ENCODE measurements at regions not wholly inside any gene's neighbourhood (a gene's known extent, or its start where the extent isn't known, plus 50 kb on each side); places are given as distances from the start of the nearest gene placed in this dataset.

DNA sequence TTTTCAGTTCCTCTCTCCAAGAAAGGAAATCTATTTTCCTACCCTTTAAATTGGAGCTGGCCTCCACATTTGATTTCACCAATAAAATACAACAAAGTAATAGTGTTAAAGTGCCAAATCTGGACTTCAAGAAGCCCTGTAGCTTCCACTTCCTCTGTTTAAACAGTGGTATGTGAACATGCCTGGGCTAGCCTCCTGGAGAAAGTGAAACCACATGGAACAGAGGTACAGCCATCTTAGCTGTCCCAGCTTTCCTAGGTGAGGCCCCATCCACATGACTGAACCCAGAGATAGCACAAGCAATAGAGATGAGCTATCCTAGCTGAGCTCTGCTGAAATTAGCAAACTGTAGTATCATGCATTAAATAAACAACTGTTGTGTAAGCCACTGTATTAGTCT, 131.8 kb upstream of the VCX start:
- no peak for DNase-seq
- H3K9me3 ChIP-seq (ENCODE audit: severe bottlenecking): no peaks in the 10 kb centered on the region
- TF ChIP-seq, protein P1, sequence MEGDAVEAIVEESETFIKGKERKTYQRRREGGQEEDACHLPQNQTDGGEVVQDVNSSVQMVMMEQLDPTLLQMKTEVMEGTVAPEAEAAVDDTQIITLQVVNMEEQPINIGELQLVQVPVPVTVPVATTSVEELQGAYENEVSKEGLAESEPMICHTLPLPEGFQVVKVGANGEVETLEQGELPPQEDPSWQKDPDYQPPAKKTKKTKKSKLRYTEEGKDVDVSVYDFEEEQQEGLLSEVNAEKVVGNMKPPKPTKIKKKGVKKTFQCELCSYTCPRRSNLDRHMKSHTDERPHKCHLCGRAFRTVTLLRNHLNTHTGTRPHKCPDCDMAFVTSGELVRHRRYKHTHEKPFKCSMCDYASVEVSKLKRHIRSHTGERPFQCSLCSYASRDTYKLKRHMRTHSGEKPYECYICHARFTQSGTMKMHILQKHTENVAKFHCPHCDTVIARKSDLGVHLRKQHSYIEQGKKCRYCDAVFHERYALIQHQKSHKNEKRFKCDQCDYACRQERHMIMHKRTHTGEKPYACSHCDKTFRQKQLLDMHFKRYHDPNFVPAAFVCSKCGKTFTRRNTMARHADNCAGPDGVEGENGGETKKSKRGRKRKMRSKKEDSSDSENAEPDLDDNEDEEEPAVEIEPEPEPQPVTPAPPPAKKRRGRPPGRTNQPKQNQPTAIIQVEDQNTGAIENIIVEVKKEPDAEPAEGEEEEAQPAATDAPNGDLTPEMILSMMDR (IDR thresholded peaks at IDR 0.05; ENCODE audit: low read depth, low read length): no peak

DNA sequence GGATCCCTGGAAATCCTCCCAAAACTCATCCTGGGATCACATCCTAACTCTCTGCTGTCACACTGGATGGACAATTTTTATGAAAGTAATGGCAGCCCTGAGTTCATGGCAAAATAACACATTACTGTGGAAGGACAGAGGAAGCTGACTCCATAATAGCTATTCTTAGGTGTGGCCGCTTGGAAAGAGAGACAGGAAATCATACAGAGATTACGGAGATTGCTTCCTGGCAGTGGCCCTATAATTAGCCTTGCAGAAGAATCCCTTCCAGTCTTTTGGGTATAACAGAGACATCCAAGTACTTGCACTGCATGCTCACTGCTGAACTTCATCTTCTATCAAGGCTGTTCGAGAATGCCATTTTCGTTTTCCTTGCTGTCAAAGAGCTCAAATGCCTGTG, 133.1 kb upstream of the VCX start:
- Histone ChIP-seq H3K27me3 (ENCODE audit: insufficient read depth, low read depth, severe bottlenecking) (peaks cover 27% of the 10 kb centered on the region), H3K36me3 (no peaks in the 10 kb centered on the region), H3K4me3 (ENCODE audit: low read depth, low read length) (no peak overlapping the region), H3K27ac (no peak overlapping the region), H3K9me3 (ENCODE audit: severe bottlenecking) (no peaks in the 10 kb centered on the region)
- TF ChIP-seq, protein P1 (IDR thresholded peaks at IDR 0.05; ENCODE audit: low read depth, low read length): no peak
- no peak for DNase-seq

More for the DNA sequence above, 131.8 kb upstream of the VCX start:
- Histone ChIP-seq H3K4me3 (ENCODE audit: low read depth, low read length) (no peak overlapping the region), H3K36me3 (no peaks in the 10 kb centered on the region), H3K27ac (no peak overlapping the region), H3K27me3 (ENCODE audit: insufficient read depth, low read depth, severe bottlenecking) (peaks cover 30% of the 10 kb centered on the region)

DNA sequence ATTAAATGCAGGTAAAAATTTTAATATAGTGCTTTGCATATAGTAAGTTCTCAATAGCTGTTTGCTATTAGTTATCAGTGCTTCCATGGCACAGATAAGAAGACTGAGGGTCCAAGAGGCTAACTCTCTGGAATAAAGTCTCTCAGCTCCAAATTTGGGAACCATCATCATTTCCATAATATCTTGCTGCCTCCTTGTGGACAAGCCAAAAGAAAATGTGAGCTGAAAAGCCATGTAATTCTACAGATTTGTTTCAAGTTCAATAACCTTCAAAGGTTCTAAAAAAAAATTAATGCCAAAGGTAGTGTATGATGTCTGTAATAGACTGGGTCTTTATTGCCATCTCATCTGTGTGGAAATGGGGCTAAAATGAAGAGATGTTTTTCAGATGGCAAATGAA, 136.9 kb upstream of the VCX start:
- DNase-seq: no peak
- H3K36me3 ChIP-seq: no peaks in the 10 kb centered on the region
- no peak overlapping the region for H3K27ac ChIP-seq
- no peak overlapping the region for H3K4me3 ChIP-seq (ENCODE audit: low read depth, low read length)
- H3K27me3 ChIP-seq (ENCODE audit: insufficient read depth, low read depth, severe bottlenecking): peaks cover 29% of the 10 kb centered on the region
- TF ChIP-seq, protein P1 (IDR thresholded peaks at IDR 0.05; ENCODE audit: low read depth, low read length): no peak
- no peaks in the 10 kb centered on the region for H3K9me3 ChIP-seq (ENCODE audit: severe bottlenecking)

GRCh38 chrX:7704205-7704604, 138.8 kb upstream of the VCX start:
- no peak for DNase-seq
- no peaks in the 10 kb centered on the region for H3K9me3 ChIP-seq (ENCODE audit: severe bottlenecking)
- no peaks in the 10 kb centered on the region for H3K36me3 ChIP-seq
- H3K27ac ChIP-seq: no peak overlapping the region
- H3K4me3 ChIP-seq (ENCODE audit: low read depth, low read length): no peak overlapping the region
- TF ChIP-seq, protein P1 (IDR thresholded peaks at IDR 0.05; ENCODE audit: low read depth, low read length): no peak
- H3K27me3 ChIP-seq (ENCODE audit: insufficient read depth, low read depth, severe bottlenecking): peaks cover 21% of the 10 kb centered on the region

DNA sequence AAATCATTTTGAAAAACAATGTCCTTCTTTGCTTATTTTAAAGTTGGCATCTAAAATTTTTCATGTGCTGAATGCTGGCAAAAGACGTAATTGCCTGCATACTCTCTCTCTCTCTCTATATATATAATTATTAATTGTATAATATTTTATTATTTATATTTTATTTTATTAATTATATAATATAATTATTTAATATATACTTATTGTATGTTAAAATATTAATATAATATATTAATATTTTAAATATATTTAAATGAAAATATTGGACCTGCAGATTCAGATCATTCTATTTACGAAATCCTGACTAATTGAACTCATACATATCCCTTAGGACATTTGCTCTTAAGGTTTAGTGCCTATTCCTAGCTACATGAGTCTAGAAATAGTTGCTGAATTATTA, 144.7 kb upstream of the VCX start:
- no peaks in the 10 kb centered on the region for H3K36me3 ChIP-seq
- H3K9me3 ChIP-seq (ENCODE audit: severe bottlenecking): no peaks in the 10 kb centered on the region
- H3K4me3 ChIP-seq (ENCODE audit: low read depth, low read length): no peak overlapping the region
- no peak for DNase-seq
- H3K27ac ChIP-seq: no peak overlapping the region
- TF ChIP-seq, protein P1 (IDR thresholded peaks at IDR 0.05; ENCODE audit: low read depth, low read length): no peak
- peaks cover 9% of the 10 kb centered on the region for H3K27me3 ChIP-seq (ENCODE audit: insufficient read depth, low read depth, severe bottlenecking)

- Histone ChIP-seq H3K9me3 (ENCODE audit: severe bottlenecking) (no peaks in the 10 kb centered on the region), H3K27ac (no peak overlapping the region), H3K4me3 (ENCODE audit: low read depth, low read length) (no peak overlapping the region), H3K36me3 (no peaks in the 10 kb centered on the region), H3K27me3 (ENCODE audit: insufficient read depth, low read depth, severe bottlenecking) (peaks cover 30% of the 10 kb centered on the region)
- TF ChIP-seq, protein P1 (IDR thresholded peaks at IDR 0.05; ENCODE audit: low read depth, low read length): no peak
- no peak for DNase-seq
Measured at GRCh38 chrX:7690842-7691241, 152.1 kb upstream of the VCX start.

Measured in WERI-Rb-1 (cell line).